ENCODE measurements at regions not wholly inside any gene's neighbourhood (a gene's known extent, or its start where the extent isn't known, plus 50 kb on each side); places are given as distances from the start of the nearest gene placed in this dataset.

DNA sequence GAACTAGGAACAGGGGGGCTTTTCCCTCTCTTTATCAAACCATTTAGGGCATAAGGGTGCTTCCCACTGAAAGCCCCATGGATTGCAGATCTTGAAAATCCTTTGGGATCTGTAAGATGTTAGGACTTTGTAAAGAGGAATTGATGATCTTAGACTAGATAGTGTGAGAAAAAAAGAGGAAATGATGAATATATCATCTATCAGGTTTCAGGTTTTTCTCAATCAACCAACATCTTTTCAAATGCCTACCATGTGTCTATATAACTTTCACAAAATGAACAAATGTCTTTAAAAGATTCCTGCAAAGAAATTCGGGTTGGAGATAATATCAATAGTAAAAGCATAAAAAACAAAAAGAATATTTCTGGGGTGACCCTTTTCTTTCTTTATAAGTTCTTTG is 50.1 kb downstream of the KCNC4 start:
- no peak for DNase-seq (ENCODE audit: low read depth)
- no peak overlapping the region for H3K4me3 ChIP-seq (replicated peaks; ENCODE audit: low read depth, low read length)
- TF ChIP-seq, protein P1, sequence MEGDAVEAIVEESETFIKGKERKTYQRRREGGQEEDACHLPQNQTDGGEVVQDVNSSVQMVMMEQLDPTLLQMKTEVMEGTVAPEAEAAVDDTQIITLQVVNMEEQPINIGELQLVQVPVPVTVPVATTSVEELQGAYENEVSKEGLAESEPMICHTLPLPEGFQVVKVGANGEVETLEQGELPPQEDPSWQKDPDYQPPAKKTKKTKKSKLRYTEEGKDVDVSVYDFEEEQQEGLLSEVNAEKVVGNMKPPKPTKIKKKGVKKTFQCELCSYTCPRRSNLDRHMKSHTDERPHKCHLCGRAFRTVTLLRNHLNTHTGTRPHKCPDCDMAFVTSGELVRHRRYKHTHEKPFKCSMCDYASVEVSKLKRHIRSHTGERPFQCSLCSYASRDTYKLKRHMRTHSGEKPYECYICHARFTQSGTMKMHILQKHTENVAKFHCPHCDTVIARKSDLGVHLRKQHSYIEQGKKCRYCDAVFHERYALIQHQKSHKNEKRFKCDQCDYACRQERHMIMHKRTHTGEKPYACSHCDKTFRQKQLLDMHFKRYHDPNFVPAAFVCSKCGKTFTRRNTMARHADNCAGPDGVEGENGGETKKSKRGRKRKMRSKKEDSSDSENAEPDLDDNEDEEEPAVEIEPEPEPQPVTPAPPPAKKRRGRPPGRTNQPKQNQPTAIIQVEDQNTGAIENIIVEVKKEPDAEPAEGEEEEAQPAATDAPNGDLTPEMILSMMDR (IDR thresholded peaks at IDR 0.05; ENCODE audit: low read length, missing control alignments) = no peak

DNA sequence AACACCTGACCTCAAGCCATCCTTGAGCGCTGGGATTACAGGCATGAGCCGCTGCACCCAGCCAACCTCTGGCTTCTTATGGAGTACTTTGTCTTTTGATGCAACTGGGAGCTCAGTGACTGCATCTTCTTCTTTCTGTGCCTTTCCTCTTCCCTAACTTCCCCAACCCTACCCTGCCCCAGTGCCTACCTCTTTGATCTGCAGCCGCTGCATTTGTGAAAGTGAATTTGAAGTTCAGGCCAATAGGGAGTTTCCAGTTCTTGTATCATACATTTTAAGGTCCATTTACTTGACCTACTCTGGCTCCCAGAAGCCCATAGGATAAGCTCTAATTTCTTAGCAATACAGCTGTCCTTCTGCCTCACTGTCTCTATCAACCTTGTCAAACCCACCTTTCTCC is 52.2 kb downstream of the KCNC4 start:
- TF ChIP-seq, protein P1 (IDR thresholded peaks at IDR 0.05; ENCODE audit: low read length, missing control alignments) = no peak
- no peak overlapping the region for H3K4me3 ChIP-seq (replicated peaks; ENCODE audit: low read depth, low read length)
- no peak for DNase-seq (ENCODE audit: low read depth)

DNA sequence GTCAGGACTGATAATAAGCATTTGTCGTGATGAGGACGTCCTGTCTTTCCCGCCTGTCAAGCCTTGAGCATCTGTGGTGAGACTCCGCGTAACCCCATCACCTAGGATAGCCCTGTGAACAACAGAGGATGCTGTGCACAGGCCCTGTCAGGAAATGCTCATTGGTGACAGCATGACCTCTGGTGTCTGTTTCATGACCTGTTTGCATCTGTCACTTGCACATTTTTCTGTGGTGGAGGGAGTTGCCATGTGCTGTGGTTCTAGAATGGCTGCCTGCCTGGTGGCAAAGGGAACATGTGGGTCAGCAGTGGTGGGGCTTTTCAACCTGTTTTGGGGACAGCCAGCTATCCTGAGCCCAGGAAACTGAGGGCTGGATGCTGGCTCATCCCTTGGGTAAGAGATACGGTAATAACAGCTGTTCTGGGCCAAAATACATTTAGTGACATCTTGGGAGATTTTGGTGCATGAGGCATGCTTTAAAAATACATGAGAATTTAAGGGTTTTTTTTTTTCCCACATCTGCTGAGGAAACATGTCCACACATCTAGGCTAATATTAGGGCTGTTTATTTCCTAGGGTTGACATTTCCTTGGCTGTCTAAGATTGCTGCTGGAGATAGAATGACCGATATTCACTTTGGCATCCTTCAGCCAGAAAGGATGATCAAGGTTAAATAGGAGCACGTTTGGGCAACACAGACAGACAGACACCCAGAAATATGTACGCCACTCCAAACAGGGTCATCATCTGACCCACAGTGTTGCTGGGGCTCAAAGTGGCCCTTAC is 52.9 kb downstream of the KCNC4 start:
- TF ChIP-seq, protein P1 (IDR thresholded peaks at IDR 0.05; ENCODE audit: low read length, missing control alignments) = no peak
- H3K4me3 ChIP-seq (replicated peaks; ENCODE audit: low read depth, low read length) = no peak overlapping the region
- no peak for DNase-seq (ENCODE audit: low read depth)

DNA sequence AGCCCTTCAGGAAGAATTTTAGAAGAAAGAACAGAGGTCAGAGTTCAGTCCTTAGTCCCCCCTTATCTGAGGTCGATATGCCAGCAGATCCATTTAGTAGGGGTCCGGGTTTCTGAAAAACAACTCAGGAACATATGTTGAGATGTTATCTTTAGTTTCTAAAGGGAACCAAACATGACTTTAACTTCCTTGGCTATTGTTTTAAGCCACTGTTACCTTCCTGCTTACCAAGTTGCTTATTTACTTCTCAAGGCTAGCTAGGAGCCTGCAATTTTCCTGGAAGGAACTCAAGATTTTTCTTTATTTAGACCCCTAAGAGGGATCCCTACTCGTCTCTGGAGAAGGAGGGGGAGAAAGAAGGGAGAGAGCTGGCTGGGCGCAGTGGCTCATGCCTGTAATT is 54.3 kb downstream of the KCNC4 start:
- TF ChIP-seq, protein P1 (IDR thresholded peaks at IDR 0.05; ENCODE audit: low read length, missing control alignments) = no peak
- DNase-seq (ENCODE audit: low read depth) = peak; percentile 18
- H3K4me3 ChIP-seq (replicated peaks; ENCODE audit: low read depth, low read length) = no peak overlapping the region

DNA sequence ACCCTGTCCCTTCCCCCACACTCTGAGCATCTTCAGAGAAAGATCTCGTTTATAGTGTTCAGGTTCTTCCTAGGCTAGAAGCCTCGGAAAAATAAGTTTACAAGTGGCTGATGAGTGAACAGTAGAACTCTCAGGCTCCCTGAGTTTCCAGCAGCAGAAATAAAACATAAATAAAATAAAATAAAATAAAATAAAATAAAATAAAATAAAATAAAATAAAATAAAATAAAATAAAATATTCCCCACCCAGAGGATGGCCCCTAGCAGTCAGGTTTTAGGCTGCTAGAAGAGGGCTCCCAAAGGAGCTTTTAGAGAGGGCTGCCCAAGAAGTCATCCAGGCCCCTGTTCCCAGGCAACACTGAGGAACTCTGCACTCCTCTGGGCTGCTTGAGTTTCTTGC is 55.1 kb downstream of the KCNC4 start:
- H3K4me3 ChIP-seq (replicated peaks; ENCODE audit: low read depth, low read length) = no peak overlapping the region
- TF ChIP-seq, protein P1 (IDR thresholded peaks at IDR 0.05; ENCODE audit: low read length, missing control alignments) = no peak
- no peak for DNase-seq (ENCODE audit: low read depth)

DNA sequence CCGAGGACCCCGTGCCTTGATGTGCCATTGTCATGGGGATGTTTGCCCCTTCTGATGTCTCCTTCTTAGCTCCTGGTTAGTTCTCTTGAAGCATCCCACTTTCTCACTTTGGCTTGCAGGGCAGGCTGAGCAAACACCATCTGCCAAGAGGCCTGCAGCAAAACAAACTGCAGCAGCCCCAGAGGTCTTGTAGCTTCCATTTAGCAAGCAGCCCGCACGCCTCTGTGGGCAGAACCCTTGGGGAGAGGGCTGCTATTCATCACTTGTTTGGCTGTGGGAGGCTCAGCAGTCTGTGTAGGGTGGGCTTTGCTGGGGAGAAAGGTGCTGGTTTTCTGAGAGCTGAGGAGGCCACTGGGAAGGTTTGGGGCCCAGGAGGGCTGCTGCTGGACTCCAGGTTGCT is 56.7 kb downstream of the KCNC4 start:
- TF ChIP-seq, protein P1 (IDR thresholded peaks at IDR 0.05; ENCODE audit: low read length, missing control alignments) = no peak
- H3K4me3 ChIP-seq (replicated peaks; ENCODE audit: low read depth, low read length) = no peak overlapping the region
- DNase-seq (ENCODE audit: low read depth) = no peak

DNA sequence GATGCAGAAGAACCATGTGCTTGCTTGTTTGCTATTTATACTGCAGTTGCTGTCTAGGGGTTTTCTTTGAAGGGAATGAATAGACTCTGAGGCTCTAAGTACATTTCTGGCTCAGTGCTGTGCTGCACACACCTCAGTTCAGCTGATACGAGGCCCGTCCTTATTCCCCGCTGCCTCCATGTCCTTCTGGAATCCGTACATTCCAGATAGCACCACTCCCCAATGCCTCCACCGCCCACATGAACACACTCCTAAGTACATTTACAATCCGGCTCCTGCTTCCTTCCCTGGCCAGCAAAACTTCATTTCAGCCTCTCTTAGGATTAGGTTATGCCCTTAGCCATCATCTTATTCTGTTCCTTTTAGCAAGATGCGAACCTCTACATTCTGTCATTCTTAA is 57.1 kb downstream of the KCNC4 start:
- TF ChIP-seq, protein P1 (IDR thresholded peaks at IDR 0.05; ENCODE audit: low read length, missing control alignments) = no peak
- no peak for DNase-seq (ENCODE audit: low read depth)
- H3K4me3 ChIP-seq (replicated peaks; ENCODE audit: low read depth, low read length) = no peak overlapping the region
